Upper lobe of left lung (tissue), 6 donors: ENCODE measurements at regions not wholly inside any gene's neighbourhood (a gene's known extent, or its start where the extent isn't known, plus 50 kb on each side); places are given as distances from the start of the nearest gene placed in this dataset.

Source experiments
- ATAC-seq, 2 donors: fragments of 200-7000 bp; cut with Tn5 transposase; one replicate each; pipeline ENCODE4 v1.9.1; 2022; ENCODE audit warnings: mild to moderate bottlenecking in 2 of 2, moderate library complexity in 2 of 2; ENCODE audit not compliant: low FRiP score in 2 of 2
- DNase-seq, 2 donors: peaks; one replicate each; pipeline ENCODE4 v3.0.0-alpha.2; 2019 to 2020
- H3K27ac ChIP-seq, 4 donors: fragments of 200-600 bp; sonication (generic); one replicate each; pipeline ENCODE4 v1.5.1; 2016 to 2019
- H3K27me3 ChIP-seq, 4 donors: fragments of 200-600 bp; sonication (generic); one replicate each; pipeline ENCODE4 v1.5.1; 2017 to 2019
- H3K36me3 ChIP-seq, 4 donors: fragments of 200-600 bp; sonication (generic); one replicate each; pipeline ENCODE4 v1.5.1; 2016 to 2019
- H3K4me1 ChIP-seq, 4 donors: fragments of 200-600 bp; sonication (generic); one replicate each; pipeline ENCODE4 v1.5.1; 2018 to 2019
- H3K4me3 ChIP-seq, 4 donors: fragments of 200-600 bp; sonication (generic); one replicate each; pipeline ENCODE4 v1.5.1; 2017 to 2019; ENCODE audit warnings: mild to moderate bottlenecking in 2 of 4, moderate library complexity in 1 of 4
- H3K9me3 ChIP-seq, 4 donors: fragments of 200-600 bp; sonication (generic); one replicate each; pipeline ENCODE4 v1.5.1; 2018 to 2019
- EP300 ChIP-seq, 4 donors: sonication (generic); formaldehyde crosslinking; IDR thresholded peaks; one replicate each; pipeline ENCODE4 v1.5.1; 2017; ENCODE audit warnings: antibody characterized with exemption in 4 of 4, control low read depth in 2 of 4
- POLR2A ChIP-seq, 4 donors: fragments of 450-650 bp; IDR thresholded peaks; one replicate each; pipeline ENCODE4 v1.5.1; 2016 to 2017; ENCODE audit warnings: antibody characterized with exemption in 4 of 4, mild to moderate bottlenecking in 2 of 4
- POLR2AphosphoS5 ChIP-seq, 2 donors: sonication (generic); formaldehyde crosslinking; IDR thresholded peaks; one replicate each; pipeline ENCODE4 v1.5.1; 2017; ENCODE audit warnings: antibody characterized with exemption in 2 of 2
- WGBS, 2 donors: methylation state at CpG; one replicate each; pipeline ENCODE4 v1.1.5; 2017 to 2018; 5-methylcytosine and 5-hydroxymethylcytosine counted together
- TF ChIP-seq, protein P1 (sequence below), 6 experiments: fragments of 450-650 bp in 4 of 6; fragments of 200-600 bp in 2 of 6; sonication (generic) in 2 of 6; IDR thresholded peaks; one replicate each; pipeline ENCODE4 v1.5.1; 2016 to 2019; ENCODE audit warnings: antibody characterized with exemption in 6 of 6
- donor health status: DM: no; HTN: no; CAD: no; lungs with moderate emphysema.
- donor health status: DM: no; HTN: yes; CAD: no; lungs with severe emphysema.

DNA sequence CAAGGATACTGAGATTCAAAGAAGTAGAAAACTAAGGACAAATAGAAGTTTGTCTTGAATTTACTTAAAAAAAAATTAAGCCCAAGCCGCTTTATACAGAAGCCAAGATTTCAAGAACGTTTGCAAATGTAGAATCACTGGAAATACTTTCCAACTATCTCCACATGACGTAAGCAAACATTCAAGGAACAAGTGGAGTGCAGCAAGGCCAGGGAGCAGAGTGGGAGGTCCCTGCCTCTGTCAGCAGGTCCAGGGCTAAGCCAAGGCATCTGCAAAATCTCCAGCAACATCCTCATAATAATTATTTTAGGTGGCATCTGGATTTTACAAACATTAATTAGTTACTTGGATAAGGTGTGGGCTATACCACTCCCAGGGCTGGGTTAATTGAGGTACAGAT is 60.1 kb upstream of the AKIRIN2 start:
- Histone ChIP-seq H3K4me1 (no peaks in the 10 kb centered on the region), H3K9me3 (no peaks in the 10 kb centered on the region), H3K36me3 (no peaks in the 10 kb centered on the region), H3K4me3 (no peak overlapping the region), H3K27ac (no peak overlapping the region), H3K27me3 (no peaks in the 10 kb centered on the region)
- DNase-seq (no peak), ATAC-seq (no peak)
- WGBS, 2 donors: 52 to 73% methylated on average over 3 of the region's 3 CpGs
- TF ChIP-seq POLR2A (IDR thresholded peaks at IDR 0.05) (no peak), EP300 (IDR thresholded peaks at IDR 0.05) (no peak), POLR2AphosphoS5 (IDR thresholded peaks at IDR 0.05) (no peak)
- TF ChIP-seq, protein P1, sequence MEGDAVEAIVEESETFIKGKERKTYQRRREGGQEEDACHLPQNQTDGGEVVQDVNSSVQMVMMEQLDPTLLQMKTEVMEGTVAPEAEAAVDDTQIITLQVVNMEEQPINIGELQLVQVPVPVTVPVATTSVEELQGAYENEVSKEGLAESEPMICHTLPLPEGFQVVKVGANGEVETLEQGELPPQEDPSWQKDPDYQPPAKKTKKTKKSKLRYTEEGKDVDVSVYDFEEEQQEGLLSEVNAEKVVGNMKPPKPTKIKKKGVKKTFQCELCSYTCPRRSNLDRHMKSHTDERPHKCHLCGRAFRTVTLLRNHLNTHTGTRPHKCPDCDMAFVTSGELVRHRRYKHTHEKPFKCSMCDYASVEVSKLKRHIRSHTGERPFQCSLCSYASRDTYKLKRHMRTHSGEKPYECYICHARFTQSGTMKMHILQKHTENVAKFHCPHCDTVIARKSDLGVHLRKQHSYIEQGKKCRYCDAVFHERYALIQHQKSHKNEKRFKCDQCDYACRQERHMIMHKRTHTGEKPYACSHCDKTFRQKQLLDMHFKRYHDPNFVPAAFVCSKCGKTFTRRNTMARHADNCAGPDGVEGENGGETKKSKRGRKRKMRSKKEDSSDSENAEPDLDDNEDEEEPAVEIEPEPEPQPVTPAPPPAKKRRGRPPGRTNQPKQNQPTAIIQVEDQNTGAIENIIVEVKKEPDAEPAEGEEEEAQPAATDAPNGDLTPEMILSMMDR (IDR thresholded peaks at IDR 0.05): no peak

DNA sequence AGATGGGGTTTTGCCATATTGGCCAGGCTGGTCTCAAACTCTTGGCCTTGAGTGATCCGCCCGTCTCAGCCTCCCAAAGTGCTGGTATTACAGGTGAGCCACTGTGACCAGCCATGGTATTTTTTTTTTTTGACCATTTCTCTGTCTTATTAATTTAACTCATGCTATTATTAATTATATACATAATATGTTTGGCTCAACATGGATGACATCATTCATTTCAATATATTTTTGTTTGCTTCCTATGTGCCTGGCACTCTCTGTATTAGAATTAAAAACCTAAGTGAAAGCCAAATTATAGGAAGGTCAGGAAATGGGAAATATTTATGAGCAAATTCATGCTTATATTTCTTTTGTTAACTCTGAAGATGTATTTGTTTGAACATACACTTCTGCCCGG is 55.8 kb upstream of the AKIRIN2 start:
- DNase-seq: no peak
- Histone ChIP-seq H3K27me3 (no peaks in the 10 kb centered on the region), H3K36me3 (no peaks in the 10 kb centered on the region), H3K4me1 (peaks cover 0 to 9% (median 6%) of the 10 kb centered on the region in 4 donors), H3K4me3 (no peak overlapping the region), H3K27ac (peak overlapping the region in 1 of 4 donors; percentile 53), H3K9me3 (no peaks in the 10 kb centered on the region)
- WGBS, 2 donors: 86 to 88% methylated on average over 3 of the region's 3 CpGs
- no peak for ATAC-seq
- TF ChIP-seq EP300 (IDR thresholded peaks at IDR 0.05) (no peak), POLR2A (IDR thresholded peaks at IDR 0.05) (no peak), POLR2AphosphoS5 (IDR thresholded peaks at IDR 0.05) (no peak)
- TF ChIP-seq, protein P1 (IDR thresholded peaks at IDR 0.05): no peak

- ATAC-seq (peak; percentile 83 to 88), DNase-seq (peak in 1 of 2 donors; percentile 76)
- TF ChIP-seq POLR2AphosphoS5 (IDR thresholded peaks at IDR 0.05): peak; percentile 31 to 40
- peak in 1 of 4 donors; percentile 30 for TF ChIP-seq EP300 (IDR thresholded peaks at IDR 0.05)
- TF ChIP-seq, protein P1 (IDR thresholded peaks at IDR 0.05): no peak
- H3K27ac ChIP-seq: peak overlapping the region in 1 of 4 donors; percentile 53
- no peaks in the 10 kb centered on the region for H3K9me3 ChIP-seq
- H3K4me3 ChIP-seq: no peak overlapping the region
- H3K36me3 ChIP-seq: no peaks in the 10 kb centered on the region
- 41 to 46% methylated on average over 2 of the region's 2 CpGs for WGBS, 2 donors
- peaks cover 0 to 9% (median 6%) of the 10 kb centered on the region in 4 donors for H3K4me1 ChIP-seq
- H3K27me3 ChIP-seq: no peaks in the 10 kb centered on the region
Observed at GRCh38 chr6:87756858-87757257, 54.8 kb upstream of the AKIRIN2 start.

GRCh38 chr6:87755708-87756671 is 54.0 kb upstream of the AKIRIN2 start:
- 35 to 47% methylated on average over 7 of the region's 7 CpGs for WGBS, 2 donors
- no peak for ATAC-seq

More at GRCh38 chr6:87755708-87756671, 54.0 kb upstream of the AKIRIN2 start:
- Histone ChIP-seq H3K4me3 (no peak overlapping the region), H3K4me1 (peaks cover 0 to 9% (median 6%) of the 10 kb centered on the region in 4 donors), H3K36me3 (no peaks in the 10 kb centered on the region), H3K9me3 (no peaks in the 10 kb centered on the region), H3K27ac (no peak overlapping the region), H3K27me3 (no peaks in the 10 kb centered on the region)
- TF ChIP-seq POLR2A (IDR thresholded peaks at IDR 0.05): no peak
- TF ChIP-seq EP300 (IDR thresholded peaks at IDR 0.05): no peak
- TF ChIP-seq, protein P1 (IDR thresholded peaks at IDR 0.05): no peak
- no peak for TF ChIP-seq POLR2AphosphoS5 (IDR thresholded peaks at IDR 0.05)
- no peak for DNase-seq
